Activated T-helper 9 cell treated with anti-CD3 and anti-CD28 coated beads, Interleukin-2, amount 50 U/mL, for 16 hours (primary cell): ENCODE measurements at regions not wholly inside any gene's neighbourhood (a gene's known extent, or its start where the extent isn't known, plus 50 kb on each side); places are given as distances from the start of the nearest gene placed in this dataset.

Experiments used
- DNase-seq: peaks from one replicate; pipeline ENCODE4 v3.0.0-alpha.2; 2020; ENCODE audit warnings: low read depth

GRCh38 chr1:198864695-198865094 lies 225.9 kb downstream of the PTPRC start:
- no peak for DNase-seq

- DNase-seq = no peak
Observed at GRCh38 chr1:198865319-198865718, 226.5 kb downstream of the PTPRC start.

GRCh38 chr1:198867182-198867581 lies 228.3 kb downstream of the PTPRC start:
- DNase-seq = no peak

GRCh38 chr1:198873696-198874230 lies 234.9 kb downstream of the PTPRC start:
- DNase-seq = no peak

GRCh38 chr1:198876371-198876871 lies 237.6 kb downstream of the PTPRC start:
- no peak for DNase-seq

- DNase-seq = no peak
Observed at GRCh38 chr1:198878566-198878965, 239.7 kb downstream of the PTPRC start.

GRCh38 chr1:198879711-198880306 lies 241.0 kb downstream of the PTPRC start:
- DNase-seq = no peak

- no peak for DNase-seq
Observed at GRCh38 chr1:198880397-198880796, 241.6 kb downstream of the PTPRC start.

GRCh38 chr1:198880818-198881597 lies 242.2 kb downstream of the PTPRC start:
- DNase-seq = no peak

- no peak for DNase-seq
Observed at GRCh38 chr1:198883184-198883583, 244.3 kb downstream of the PTPRC start.

- DNase-seq = no peak
Observed at GRCh38 chr1:198887866-198888265, 249.0 kb downstream of the PTPRC start.

GRCh38 chr1:198888379-198888943 lies 249.6 kb downstream of the PTPRC start:
- no peak for DNase-seq

- DNase-seq = no peak
Observed at GRCh38 chr1:198889101-198889500, 250.3 kb downstream of the PTPRC start.

- DNase-seq = no peak
Observed at GRCh38 chr1:198889749-198890148, 250.9 kb downstream of the PTPRC start.

- no peak for DNase-seq
Observed at GRCh38 chr1:198890214-198890930, 251.5 kb downstream of the PTPRC start.

GRCh38 chr1:198892065-198892464 lies 253.2 kb downstream of the PTPRC start:
- no peak for DNase-seq

GRCh38 chr1:198893141-198893540 lies 254.3 kb downstream of the PTPRC start:
- DNase-seq = no peak

- DNase-seq = no peak
Observed at GRCh38 chr1:198893763-198894444, 255.1 kb downstream of the PTPRC start.

GRCh38 chr1:198901266-198901665 lies 262.4 kb downstream of the PTPRC start:
- no peak for DNase-seq

GRCh38 chr1:198902655-198903054 lies 263.8 kb downstream of the PTPRC start:
- no peak for DNase-seq

- no peak for DNase-seq
Observed at GRCh38 chr1:198903203-198903602, 264.4 kb downstream of the PTPRC start.

GRCh38 chr1:198903621-198904020 lies 264.8 kb downstream of the PTPRC start:
- no peak for DNase-seq
